ENCODE measurements at regions not wholly inside any gene's neighbourhood (a gene's known extent, or its start where the extent isn't known, plus 50 kb on each side); places are given as distances from the start of the nearest gene placed in this dataset.
"Not testable (repeated sequence)": the region's sequence is repeated elsewhere in the genome, so short reads cannot be mapped to it uniquely, and the experiment has no call there.

- 21% methylated on average over 7 of the region's 7 CpGs for WGBS (ENCODE audit: insufficient coverage, low coverage, missing lambda C conversion rate)
These were observed 1102.5 kb downstream of the TAF11L14 start for GRCh38 chr5:18736736-18737135.

GRCh38 chr5:18740301-18740700 is 1106.0 kb downstream of the TAF11L14 start:
- Histone ChIP-seq H3K27ac (ENCODE audit: extremely low read depth, low read depth, low read length) (no peak overlapping the region), H3K9ac (ENCODE audit: insufficient read depth in 1 of 2, low read depth in 2 of 2, low read length in 2 of 2) (no peak overlapping the region), H3K79me2 (ENCODE audit: control insufficient read depth, insufficient read depth, low read length) (no peaks in the 10 kb centered on the region), H3K9me1 (ENCODE audit: control insufficient read depth, insufficient read depth, low read length) (no peaks in the 10 kb centered on the region), H2AFZ (ENCODE audit: low read depth, low read length) (no peak overlapping the region), H3K4me3 (no peak overlapping the region), H3K4me2 (ENCODE audit: insufficient read depth, low read length) (no peak overlapping the region), H3K9me3 (replicated peaks; ENCODE audit: control insufficient read depth, insufficient read depth, low read depth, low read length) (no peaks in the 10 kb centered on the region; the same call in 1 of the 2 replicates), H3K27me3 (ENCODE audit: control insufficient read depth in 2 of 2, insufficient read depth in 2 of 2, low read length in 2 of 2) (no peaks in the 10 kb centered on the region), H4K20me1 (replicated peaks; ENCODE audit: control insufficient read depth, insufficient read depth, low read length) (no peaks in the 10 kb centered on the region), H3K36me3 (ENCODE audit: control insufficient read depth, insufficient read depth, low read length) (no peaks in the 10 kb centered on the region), H3K4me1 (replicated peaks in 1 of 2; ENCODE audit: control insufficient read depth in 2 of 2, insufficient read depth in 2 of 2, low read length in 2 of 2) (no peaks in the 10 kb centered on the region)
- in situ Hi-C loops (cut with MboI) (no loop called here), intact Hi-C loops (cut with micrococcal nuclease) (no loop called here)
- BruUV-seq (replicated peaks): no TSS peak
- FAIRE-seq (no peak), ATAC-seq (no peak), DNase-seq (ENCODE audit: extremely low read depth in 1 of 4, low spot score in 3 of 4) (no peak)
- ChIA-PET CTCF (ENCODE audit: low intra/inter-chr PET ratio) (no interaction called here), POLR2A (no interaction called here)
- TF ChIP-seq POLR3A (IDR thresholded peaks at IDR 0.05; ENCODE audit: borderline replicate concordance, extremely low read depth, insufficient read depth, insufficient read length): no peak
- TF ChIP-seq ZNF175 (CRISPR knock-in tag; IDR thresholded peaks at IDR 0.05; ENCODE audit: low read depth): no peak
- TF ChIP-seq ZNF740 (CRISPR knock-in tag; IDR thresholded peaks at IDR 0.05): no peak
- no peak for TF ChIP-seq ZNF740 (tag; IDR thresholded peaks at IDR 0.05)
- no peak for TF ChIP-seq ZNF384 (IDR thresholded peaks at IDR 0.05; ENCODE audit: low read depth, low read length)
- no peak for TF ChIP-seq ZNF347 (CRISPR knock-in tag; IDR thresholded peaks at IDR 0.05; ENCODE audit: low read depth)
- TF ChIP-seq GTF2A2 (tag; IDR thresholded peaks at IDR 0.05): no peak
- no peak for TF ChIP-seq PYGO2 (tag; IDR thresholded peaks at IDR 0.05)
- TF ChIP-seq NKRF (IDR thresholded peaks at IDR 0.05; ENCODE audit: borderline replicate concordance): no peak

More at GRCh38 chr5:18736736-18737135, 1102.5 kb downstream of the TAF11L14 start:
- H3K9me1 ChIP-seq (ENCODE audit: control insufficient read depth, insufficient read depth, low read length); H3K79me2 ChIP-seq (ENCODE audit: control insufficient read depth, insufficient read depth, low read length); intact Hi-C loops (cut with micrococcal nuclease); H3K27ac ChIP-seq (ENCODE audit: extremely low read depth, low read depth, low read length); H3K36me3 ChIP-seq (ENCODE audit: control insufficient read depth, insufficient read depth, low read length); ATAC-seq; DNase-seq (ENCODE audit: extremely low read depth in 1 of 4, low spot score in 3 of 4); in situ Hi-C loops (cut with MboI); H4K20me1 ChIP-seq (replicated peaks; ENCODE audit: control insufficient read depth, insufficient read depth, low read length); H3K4me2 ChIP-seq (ENCODE audit: insufficient read depth, low read length); FAIRE-seq; H3K4me1 ChIP-seq (replicated peaks in 1 of 2; ENCODE audit: control insufficient read depth in 2 of 2, insufficient read depth in 2 of 2, low read length in 2 of 2); H3K4me3 ChIP-seq; H3K9ac ChIP-seq (ENCODE audit: insufficient read depth in 1 of 2, low read depth in 2 of 2, low read length in 2 of 2); H3K27me3 ChIP-seq (ENCODE audit: control insufficient read depth in 2 of 2, insufficient read depth in 2 of 2, low read length in 2 of 2); CTCF ChIA-PET (ENCODE audit: low intra/inter-chr PET ratio); BruUV-seq (replicated peaks); H3K9me3 ChIP-seq (replicated peaks; ENCODE audit: control insufficient read depth, insufficient read depth, low read depth, low read length); H2AFZ ChIP-seq (ENCODE audit: low read depth, low read length); TF ChIP-seq CEBPG (CRISPR knock-in tag; IDR thresholded peaks at IDR 0.05): not testable (repeated sequence)
- peak in 1 of 2 experiments; percentile 78; a peak in 1 of 4 replicates for TF ChIP-seq CEBPG (tag; conservative IDR thresholded peaks at IDR 0.05 in 1 of 2, IDR thresholded peaks at IDR 0.05 in 1 of 2)
- TF ChIP-seq IRF9 (tag; IDR thresholded peaks at IDR 0.05): peak; percentile 45; the same call in 1 of the 2 replicates
- POLR2A ChIA-PET: interaction anchor here (0.5 to 0.8 kb wide), 2 partner anchors 57 to 64 kb away, joined by 3 read pairs; no protein-coding TSS in a partner anchor
